ENCODE measurements at regions not wholly inside any gene's neighbourhood (a gene's known extent, or its start where the extent isn't known, plus 50 kb on each side); places are given as distances from the start of the nearest gene placed in this dataset.

GRCh38 chr7:46440186-46440585 lies 519.1 kb upstream of the IGFBP3 start:
- TF ChIP-seq CTBP1 (IDR thresholded peaks at IDR 0.05; ENCODE audit: borderline replicate concordance): no peak
- no peak for TF ChIP-seq SUZ12 (IDR thresholded peaks at IDR 0.05)
- TF ChIP-seq HDGF (IDR thresholded peaks at IDR 0.05; ENCODE audit: borderline replicate concordance): no peak
- TF ChIP-seq LEF1 (IDR thresholded peaks at IDR 0.05; ENCODE audit: borderline replicate concordance): no peak
- TF ChIP-seq FOXK2 (IDR thresholded peaks at IDR 0.05): no peak

All from HEK293T (cell line).